ENCODE measurements at regions not wholly inside any gene's neighbourhood (a gene's known extent, or its start where the extent isn't known, plus 50 kb on each side); places are given as distances from the start of the nearest gene placed in this dataset.

DNA sequence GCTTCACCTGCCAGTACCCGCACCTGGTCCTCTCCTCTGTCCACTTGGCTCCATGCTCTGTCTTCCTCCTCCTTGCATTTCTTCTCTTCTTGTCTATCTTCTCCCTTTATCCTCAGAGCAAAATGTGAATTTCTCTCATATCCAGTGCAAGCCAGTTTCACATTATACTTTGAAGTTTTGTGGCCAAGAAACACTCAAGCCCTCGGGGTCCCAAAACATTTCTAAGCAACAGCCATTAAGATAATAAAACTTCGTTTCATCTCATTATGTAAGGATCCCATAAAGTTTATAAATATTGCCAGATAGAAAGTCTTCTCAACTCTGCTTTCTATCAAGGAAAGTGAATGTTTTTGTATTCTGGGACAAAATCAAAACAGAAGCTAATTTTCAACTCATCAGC lies 178.8 kb downstream of the SNX18 start:
- Histone ChIP-seq H3K27me3 (replicated peaks; ENCODE audit: insufficient read depth, low read length) (no peaks in the 10 kb centered on the region), H3K9me3 (replicated peaks; ENCODE audit: insufficient read depth, low read length) (no peaks in the 10 kb centered on the region), H3K4me2 (ENCODE audit: low read depth, low read length) (no peak overlapping the region), H3K4me3 (ENCODE audit: low read length) (no peak overlapping the region), H3K27ac (ENCODE audit: low read length) (no peak overlapping the region), H2AFZ (ENCODE audit: low read length) (no peak overlapping the region), H3K9ac (ENCODE audit: low read length) (no peak overlapping the region), H3F3A (ENCODE audit: insufficient read depth, low read length) (no peaks in the 10 kb centered on the region), H3K36me3 (replicated peaks; ENCODE audit: insufficient read depth, low read length) (no peaks in the 10 kb centered on the region), H3K4me1 (ENCODE audit: low read length) (no peaks in the 10 kb centered on the region), H3K9me2 (replicated peaks; ENCODE audit: insufficient read depth, low read length) (no peaks in the 10 kb centered on the region), H4K20me1 (ENCODE audit: insufficient read depth, low read length) (no peaks in the 10 kb centered on the region), H3K79me2 (ENCODE audit: low read length) (no peaks in the 10 kb centered on the region)
- TF ChIP-seq EZH2phosphoT487 (IDR thresholded peaks at IDR 0.05; ENCODE audit: low read length), result no peak
- TF ChIP-seq, protein P1, sequence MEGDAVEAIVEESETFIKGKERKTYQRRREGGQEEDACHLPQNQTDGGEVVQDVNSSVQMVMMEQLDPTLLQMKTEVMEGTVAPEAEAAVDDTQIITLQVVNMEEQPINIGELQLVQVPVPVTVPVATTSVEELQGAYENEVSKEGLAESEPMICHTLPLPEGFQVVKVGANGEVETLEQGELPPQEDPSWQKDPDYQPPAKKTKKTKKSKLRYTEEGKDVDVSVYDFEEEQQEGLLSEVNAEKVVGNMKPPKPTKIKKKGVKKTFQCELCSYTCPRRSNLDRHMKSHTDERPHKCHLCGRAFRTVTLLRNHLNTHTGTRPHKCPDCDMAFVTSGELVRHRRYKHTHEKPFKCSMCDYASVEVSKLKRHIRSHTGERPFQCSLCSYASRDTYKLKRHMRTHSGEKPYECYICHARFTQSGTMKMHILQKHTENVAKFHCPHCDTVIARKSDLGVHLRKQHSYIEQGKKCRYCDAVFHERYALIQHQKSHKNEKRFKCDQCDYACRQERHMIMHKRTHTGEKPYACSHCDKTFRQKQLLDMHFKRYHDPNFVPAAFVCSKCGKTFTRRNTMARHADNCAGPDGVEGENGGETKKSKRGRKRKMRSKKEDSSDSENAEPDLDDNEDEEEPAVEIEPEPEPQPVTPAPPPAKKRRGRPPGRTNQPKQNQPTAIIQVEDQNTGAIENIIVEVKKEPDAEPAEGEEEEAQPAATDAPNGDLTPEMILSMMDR (IDR thresholded peaks at IDR 0.05; ENCODE audit: low read length), result no peak
- TF ChIP-seq EZH2 (optimal IDR thresholded peaks at IDR 0.05; ENCODE audit: low read depth, low read length), result no peak
- DNase-seq, result no peak

DNA sequence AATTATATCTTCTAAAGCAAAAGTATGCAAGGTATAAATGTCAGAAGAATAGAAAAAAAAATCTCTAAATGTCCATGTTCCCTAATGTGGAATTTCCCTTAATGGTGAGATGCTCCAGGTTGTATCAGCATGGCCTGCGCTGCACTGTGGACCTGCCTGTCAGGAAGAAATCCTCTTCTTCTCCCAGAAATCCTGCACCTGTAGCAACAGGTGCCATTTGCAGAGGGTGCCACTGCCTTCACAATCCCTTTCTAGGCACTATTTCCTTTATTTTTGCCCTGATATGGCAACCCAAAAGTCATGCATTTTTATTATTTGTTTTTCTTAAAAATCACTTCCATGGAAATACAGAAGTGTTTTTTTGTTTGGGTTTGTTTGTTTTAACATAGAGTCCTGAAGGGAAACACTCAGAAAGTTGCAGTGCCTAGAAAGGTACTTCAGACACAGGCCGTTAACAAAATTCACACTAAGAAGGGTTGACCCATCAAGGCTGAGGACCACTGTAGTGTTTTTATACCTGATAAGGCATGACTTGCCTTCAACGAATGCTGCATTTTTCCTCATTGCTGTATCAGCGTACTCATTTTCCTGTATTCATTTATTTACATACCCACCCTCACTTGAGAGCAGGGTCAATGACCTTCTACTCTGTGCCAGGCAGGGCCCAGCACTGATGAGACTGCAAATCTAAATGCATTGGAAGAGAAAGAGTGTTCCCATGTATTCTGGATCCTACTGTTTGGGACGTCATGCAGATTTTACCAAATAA lies 177.8 kb downstream of the SNX18 start:
- Histone ChIP-seq H3K4me2 (ENCODE audit: low read depth, low read length) (no peak overlapping the region), H3K27ac (ENCODE audit: low read length) (no peak overlapping the region), H3K36me3 (replicated peaks; ENCODE audit: insufficient read depth, low read length) (no peaks in the 10 kb centered on the region), H3K9me3 (replicated peaks; ENCODE audit: insufficient read depth, low read length) (no peaks in the 10 kb centered on the region), H3K4me1 (ENCODE audit: low read length) (no peaks in the 10 kb centered on the region), H2AFZ (ENCODE audit: low read length) (no peak overlapping the region), H3K9me2 (replicated peaks; ENCODE audit: insufficient read depth, low read length) (no peaks in the 10 kb centered on the region), H3K27me3 (replicated peaks; ENCODE audit: insufficient read depth, low read length) (no peaks in the 10 kb centered on the region), H3K79me2 (ENCODE audit: low read length) (no peaks in the 10 kb centered on the region), H3K4me3 (ENCODE audit: low read length) (no peak overlapping the region), H3K9ac (ENCODE audit: low read length) (no peak overlapping the region), H3F3A (ENCODE audit: insufficient read depth, low read length) (no peaks in the 10 kb centered on the region), H4K20me1 (ENCODE audit: insufficient read depth, low read length) (no peaks in the 10 kb centered on the region)
- TF ChIP-seq, protein P1 (IDR thresholded peaks at IDR 0.05; ENCODE audit: low read length), result no peak
- TF ChIP-seq EZH2 (optimal IDR thresholded peaks at IDR 0.05; ENCODE audit: low read depth, low read length), result no peak
- no peak for TF ChIP-seq EZH2phosphoT487 (IDR thresholded peaks at IDR 0.05; ENCODE audit: low read length)
- DNase-seq, result no peak

DNA sequence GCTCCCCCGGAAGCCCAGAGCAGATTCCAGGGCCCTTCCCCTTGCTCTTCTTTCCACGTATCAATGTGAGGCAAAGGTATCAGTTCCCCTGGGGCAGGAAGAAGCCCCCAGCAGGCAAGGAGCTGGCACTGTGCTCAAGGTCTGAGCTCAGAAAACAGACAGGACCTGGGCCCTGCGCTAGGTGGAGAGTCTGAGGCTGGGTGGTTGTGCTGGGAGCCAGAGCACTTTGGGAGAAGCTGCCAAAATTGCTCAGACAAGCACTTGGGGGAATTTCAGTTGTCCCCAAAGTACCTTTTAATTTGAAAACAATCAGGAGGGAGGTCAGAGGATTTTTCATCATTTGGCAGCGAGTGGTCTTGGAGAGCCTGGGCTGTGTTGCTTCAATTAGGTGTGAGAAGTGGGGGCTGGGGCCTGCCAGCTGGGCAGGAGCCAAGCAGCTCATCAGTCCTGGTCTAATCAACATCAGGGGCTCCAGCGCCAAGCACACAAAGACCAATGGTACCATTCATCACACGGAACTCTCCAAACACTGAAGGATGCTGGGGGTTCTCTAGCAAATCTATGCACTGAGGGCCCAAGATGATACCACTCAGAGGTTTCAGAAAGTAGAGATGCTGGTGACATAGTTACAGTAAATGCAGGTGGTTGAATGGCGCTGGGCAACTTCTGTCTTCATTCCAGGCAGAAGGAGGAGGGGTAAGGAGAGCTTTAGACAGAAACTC lies 176.5 kb downstream of the SNX18 start:
- Histone ChIP-seq H3K27me3 (replicated peaks; ENCODE audit: insufficient read depth, low read length) (no peaks in the 10 kb centered on the region), H3K9me3 (replicated peaks; ENCODE audit: insufficient read depth, low read length) (no peaks in the 10 kb centered on the region)
- no peak for DNase-seq

More for the DNA sequence above, 176.5 kb downstream of the SNX18 start:
- Histone ChIP-seq H2AFZ (ENCODE audit: low read length) (no peak overlapping the region), H4K20me1 (ENCODE audit: insufficient read depth, low read length) (no peaks in the 10 kb centered on the region), H3K4me3 (ENCODE audit: low read length) (no peak overlapping the region), H3K4me2 (ENCODE audit: low read depth, low read length) (no peak overlapping the region), H3K4me1 (ENCODE audit: low read length) (no peaks in the 10 kb centered on the region), H3F3A (ENCODE audit: insufficient read depth, low read length) (no peaks in the 10 kb centered on the region), H3K36me3 (replicated peaks; ENCODE audit: insufficient read depth, low read length) (no peaks in the 10 kb centered on the region), H3K9ac (ENCODE audit: low read length) (no peak overlapping the region), H3K79me2 (ENCODE audit: low read length) (no peaks in the 10 kb centered on the region), H3K27ac (ENCODE audit: low read length) (no peak overlapping the region), H3K9me2 (replicated peaks; ENCODE audit: insufficient read depth, low read length) (no peaks in the 10 kb centered on the region)
- TF ChIP-seq, protein P1 (IDR thresholded peaks at IDR 0.05; ENCODE audit: low read length), result no peak
- no peak for TF ChIP-seq EZH2 (optimal IDR thresholded peaks at IDR 0.05; ENCODE audit: low read depth, low read length)
- TF ChIP-seq EZH2phosphoT487 (IDR thresholded peaks at IDR 0.05; ENCODE audit: low read length), result no peak
